IPS-18a (cell line): ENCODE measurements at regions not wholly inside any gene's neighbourhood (a gene's known extent, or its start where the extent isn't known, plus 50 kb on each side); places are given as distances from the start of the nearest gene placed in this dataset.
"Not testable (repeated sequence)": the region's sequence is repeated elsewhere in the genome, so short reads cannot be mapped to it uniquely, and the experiment has no call there.

Source experiments
- H3K27ac ChIP-seq: one replicate; pipeline ENCODE4 v1.5.1; 2013; ENCODE audit warnings: low read length
- H3K27me3 ChIP-seq: one replicate; pipeline ENCODE4 v1.6.1; 2013; ENCODE audit warnings: mild to moderate bottlenecking, low read length; ENCODE audit not compliant: control insufficient read depth, insufficient read depth
- H3K36me3 ChIP-seq: one replicate; pipeline ENCODE4 v1.6.1; 2013; ENCODE audit warnings: low read depth, low read length; ENCODE audit not compliant: control insufficient read depth
- H3K4me1 ChIP-seq: one replicate; pipeline ENCODE4 v1.6.1; 2013; ENCODE audit warnings: low read depth, low read length; ENCODE audit not compliant: control insufficient read depth
- H3K4me3 ChIP-seq: one replicate; pipeline ENCODE4 v1.5.1; 2013; ENCODE audit warnings: low read length
- H3K9ac ChIP-seq: one replicate; pipeline ENCODE4 v1.6.1; 2013; ENCODE audit warnings: mild to moderate bottlenecking, low read length, moderate library complexity
- H3K9me3 ChIP-seq: one replicate; pipeline ENCODE4 v1.6.1; 2013; ENCODE audit warnings: low read depth, low read length; ENCODE audit not compliant: control insufficient read depth

DNA sequence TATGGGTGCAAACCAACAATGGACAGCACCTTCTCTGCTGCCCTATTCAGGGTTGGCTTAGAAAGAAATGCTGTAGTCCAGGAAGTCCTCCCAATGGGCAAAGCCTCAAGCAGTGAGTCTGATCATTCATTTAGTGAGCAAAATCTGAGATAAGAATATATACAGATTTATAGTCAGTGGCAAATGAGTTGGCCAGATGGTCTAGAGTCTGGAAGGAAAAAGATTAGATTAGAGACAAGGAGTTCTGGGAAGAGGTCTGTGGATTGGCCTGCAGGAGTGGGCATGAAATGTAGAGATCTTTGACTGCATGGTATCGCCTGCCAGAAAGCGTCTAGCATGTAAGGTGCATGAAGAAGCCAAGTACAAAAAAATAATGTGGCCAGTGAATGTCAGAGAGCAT is 201.9 kb upstream of the PTER start:
- Histone ChIP-seq H3K36me3 (no peaks in the 10 kb centered on the region), H3K27ac (no peak overlapping the region), H3K9me3 (peaks cover 3% of the 10 kb centered on the region), H3K27me3 (no peaks in the 10 kb centered on the region), H3K9ac (no peak overlapping the region), H3K4me3 (no peak overlapping the region), H3K4me1 (peaks cover 3% of the 10 kb centered on the region)

DNA sequence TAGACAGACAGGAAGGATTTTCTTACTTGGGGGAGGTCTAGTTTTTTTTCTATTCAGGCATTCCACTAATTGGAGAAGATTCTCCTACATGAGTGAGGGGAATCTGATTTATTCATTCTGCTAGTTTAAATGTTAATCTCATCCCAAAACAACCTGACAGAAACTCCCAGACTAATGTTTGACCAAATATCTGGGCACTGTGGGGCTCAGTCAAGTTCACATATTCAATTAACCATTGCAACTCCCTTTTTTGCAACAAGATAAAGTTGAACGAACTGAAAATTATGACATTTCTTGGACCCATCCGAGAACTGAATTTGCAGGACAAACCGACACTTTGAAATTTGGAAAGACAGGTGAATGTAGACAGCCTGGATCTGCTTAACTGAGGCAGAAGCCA is 194.4 kb upstream of the PTER start:
- H3K9ac ChIP-seq = no peak overlapping the region
- peak overlapping the region; percentile 1 for H3K27ac ChIP-seq
- H3K4me3 ChIP-seq = peak overlapping the region; percentile 12
- H3K4me1 ChIP-seq = peaks cover 17% of the 10 kb centered on the region
- peaks cover 8% of the 10 kb centered on the region for H3K9me3 ChIP-seq
- no peaks in the 10 kb centered on the region for H3K27me3 ChIP-seq
- no peaks in the 10 kb centered on the region for H3K36me3 ChIP-seq

DNA sequence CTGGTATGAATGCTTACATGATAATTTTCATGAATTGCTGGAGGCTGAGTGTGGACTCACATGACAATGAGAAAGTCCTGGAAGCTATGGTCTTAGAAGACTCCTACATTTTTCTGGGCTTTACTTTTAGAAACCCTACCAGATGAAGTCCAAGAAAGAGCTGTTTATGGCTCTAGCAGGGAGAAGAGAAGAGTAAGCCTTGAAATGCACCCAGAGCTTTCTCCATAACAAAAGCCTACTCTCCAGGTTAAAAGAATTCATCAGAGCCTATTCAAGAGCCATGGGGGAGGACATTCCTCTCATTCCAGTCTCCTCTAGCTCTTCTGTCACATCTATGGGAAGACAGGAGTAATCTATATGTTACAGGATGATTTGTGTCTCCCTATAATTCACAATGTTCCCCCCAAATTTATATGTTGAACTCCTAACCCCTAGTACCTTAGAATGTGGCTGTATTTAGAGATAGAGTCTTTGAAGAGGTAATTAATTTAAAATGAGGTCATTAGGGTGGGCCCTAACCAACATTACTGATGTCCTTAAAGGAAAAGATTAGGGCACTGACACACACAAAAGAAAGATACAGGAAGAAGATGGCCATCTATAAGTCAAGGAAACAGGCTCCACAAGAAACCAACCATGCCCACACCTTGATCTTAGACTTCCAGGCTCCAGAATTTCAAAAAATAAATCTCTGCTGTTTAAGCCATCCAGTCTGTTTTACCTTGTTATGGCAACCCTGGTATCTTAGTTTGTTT is 193.8 kb upstream of the PTER start:
- peaks cover 17% of the 10 kb centered on the region for H3K4me1 ChIP-seq
- H3K4me3 ChIP-seq = peak overlapping the region; percentile 12
- peak overlapping the region; percentile 17 for H3K27ac ChIP-seq
- H3K9ac ChIP-seq = no peak overlapping the region
- H3K36me3 ChIP-seq = no peaks in the 10 kb centered on the region
- H3K9me3 ChIP-seq = peaks cover 8% of the 10 kb centered on the region
- H3K27me3 ChIP-seq = no peaks in the 10 kb centered on the region

- H3K9me3 ChIP-seq, H3K27me3 ChIP-seq, H3K4me1 ChIP-seq, H3K9ac ChIP-seq, H3K4me3 ChIP-seq, H3K27ac ChIP-seq, H3K36me3 ChIP-seq: not testable (repeated sequence)
Observed at GRCh38 chr10:16250136-16250535, 186.7 kb upstream of the PTER start.

DNA sequence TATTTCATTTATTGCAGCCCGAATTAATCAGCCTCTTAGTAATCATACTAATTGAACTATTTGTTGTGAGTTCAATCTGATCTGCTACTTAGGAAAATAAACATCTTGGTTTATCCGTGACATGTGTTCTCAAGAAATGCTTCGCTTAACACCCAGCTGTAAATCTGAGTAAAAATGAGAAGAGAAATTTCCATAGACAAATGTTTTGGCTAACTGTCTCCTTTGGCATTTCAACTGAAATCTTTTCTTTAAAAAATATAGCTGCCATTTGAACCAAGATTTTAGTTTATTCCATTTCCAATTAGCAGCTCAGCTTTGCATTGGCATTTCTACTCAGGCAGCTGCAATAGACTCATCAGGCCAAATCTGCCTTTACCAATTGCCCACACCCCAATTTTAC is 180.5 kb upstream of the PTER start:
- H3K4me1 ChIP-seq = no peaks in the 10 kb centered on the region
- no peaks in the 10 kb centered on the region for H3K27me3 ChIP-seq
- H3K4me3 ChIP-seq = no peak overlapping the region
- no peaks in the 10 kb centered on the region for H3K36me3 ChIP-seq
- no peak overlapping the region for H3K9ac ChIP-seq
- no peaks in the 10 kb centered on the region for H3K9me3 ChIP-seq
- H3K27ac ChIP-seq = no peak overlapping the region

- Histone ChIP-seq H3K4me1 (no peaks in the 10 kb centered on the region), H3K9me3 (no peaks in the 10 kb centered on the region), H3K27ac (no peak overlapping the region), H3K27me3 (no peaks in the 10 kb centered on the region), H3K4me3 (no peak overlapping the region), H3K36me3 (no peaks in the 10 kb centered on the region), H3K9ac (no peak overlapping the region)
Observed at GRCh38 chr10:16258291-16259040, 178.3 kb upstream of the PTER start.

DNA sequence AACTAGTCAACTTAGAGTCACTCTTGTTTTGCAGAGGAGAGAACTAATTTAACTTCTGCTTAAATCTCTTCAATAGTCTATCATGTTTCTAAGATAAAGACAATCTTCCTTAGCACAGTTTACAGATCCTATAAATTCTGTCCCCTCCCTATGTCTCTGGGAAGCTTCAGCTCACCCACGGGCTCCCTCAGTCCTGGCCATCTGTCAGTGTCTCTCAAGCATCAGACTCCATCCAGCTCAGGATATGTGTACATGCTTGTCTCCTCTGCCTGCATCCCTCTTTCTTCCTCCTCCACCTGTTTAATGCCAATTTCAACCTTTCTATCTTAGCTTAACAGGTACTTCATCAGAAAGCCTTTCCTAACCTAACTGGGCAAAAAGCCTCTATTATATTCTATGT is 177.1 kb upstream of the PTER start:
- H3K9me3 ChIP-seq = no peaks in the 10 kb centered on the region
- H3K36me3 ChIP-seq = no peaks in the 10 kb centered on the region

GRCh38 chr10:16260388-16260787 is 176.4 kb upstream of the PTER start:
- no peak overlapping the region for H3K27ac ChIP-seq
- H3K4me3 ChIP-seq = no peak overlapping the region
- no peaks in the 10 kb centered on the region for H3K9me3 ChIP-seq

More for the DNA sequence above, 177.1 kb upstream of the PTER start:
- Histone ChIP-seq H3K27me3 (no peaks in the 10 kb centered on the region), H3K9ac (no peak overlapping the region), H3K27ac (no peak overlapping the region), H3K4me1 (no peaks in the 10 kb centered on the region), H3K4me3 (no peak overlapping the region)

GRCh38 chr10:16271571-16271970 is 165.2 kb upstream of the PTER start:
- H3K36me3 ChIP-seq = no peaks in the 10 kb centered on the region
- H3K4me3 ChIP-seq = no peak overlapping the region
- H3K4me1 ChIP-seq = no peaks in the 10 kb centered on the region
- no peaks in the 10 kb centered on the region for H3K9me3 ChIP-seq
- no peak overlapping the region for H3K9ac ChIP-seq
- no peak overlapping the region for H3K27ac ChIP-seq
- no peaks in the 10 kb centered on the region for H3K27me3 ChIP-seq

More at GRCh38 chr10:16260388-16260787, 176.4 kb upstream of the PTER start:
- no peak overlapping the region for H3K9ac ChIP-seq
- no peaks in the 10 kb centered on the region for H3K4me1 ChIP-seq
- H3K36me3 ChIP-seq = no peaks in the 10 kb centered on the region
- no peaks in the 10 kb centered on the region for H3K27me3 ChIP-seq

DNA sequence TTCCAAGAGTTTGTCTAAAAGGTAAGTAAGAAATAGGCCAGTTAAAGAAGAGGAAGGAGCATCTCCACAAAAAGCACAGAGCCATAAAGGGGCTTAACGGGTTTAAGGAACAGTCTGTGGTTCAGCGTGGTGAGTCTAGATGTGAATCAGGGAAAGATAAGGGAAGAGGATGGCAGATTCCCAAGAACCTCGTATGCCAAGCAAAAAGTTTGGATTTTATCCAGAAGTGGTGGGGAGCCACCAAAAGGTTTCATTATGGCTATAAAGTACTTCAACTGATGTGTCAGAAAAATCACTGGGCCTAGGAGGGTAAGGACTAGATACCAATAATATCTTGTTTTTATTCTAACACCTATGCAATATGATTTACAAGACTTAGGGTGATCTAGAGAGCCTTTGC is 161.9 kb upstream of the PTER start:
- Histone ChIP-seq H3K27ac (no peak overlapping the region), H3K9ac (no peak overlapping the region), H3K36me3 (no peaks in the 10 kb centered on the region), H3K27me3 (no peaks in the 10 kb centered on the region), H3K4me1 (no peaks in the 10 kb centered on the region), H3K4me3 (no peak overlapping the region), H3K9me3 (no peaks in the 10 kb centered on the region)

DNA sequence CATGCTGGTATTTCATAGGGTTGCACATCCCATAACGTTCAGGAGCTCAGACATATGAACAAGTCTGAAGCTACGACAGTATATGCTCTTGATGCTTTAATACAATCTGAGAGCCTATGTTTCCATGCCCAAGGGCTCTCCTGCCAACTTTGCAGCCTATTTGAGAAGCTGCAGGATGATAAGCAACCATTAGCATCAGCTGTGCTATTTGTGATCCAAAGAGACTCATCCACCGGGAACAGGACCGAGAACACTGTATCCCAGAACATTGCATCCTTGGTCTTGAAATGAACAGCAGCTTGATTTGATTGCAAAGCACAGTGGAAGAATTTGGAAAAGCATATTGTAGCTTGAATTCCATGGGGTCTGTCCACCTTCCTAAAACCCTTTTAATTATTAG is 156.2 kb upstream of the PTER start:
- H3K9me3 ChIP-seq = no peaks in the 10 kb centered on the region
- H3K4me1 ChIP-seq = no peaks in the 10 kb centered on the region
- H3K36me3 ChIP-seq = no peaks in the 10 kb centered on the region
- no peaks in the 10 kb centered on the region for H3K27me3 ChIP-seq
- no peak overlapping the region for H3K27ac ChIP-seq
- H3K9ac ChIP-seq = no peak overlapping the region
- H3K4me3 ChIP-seq = no peak overlapping the region

DNA sequence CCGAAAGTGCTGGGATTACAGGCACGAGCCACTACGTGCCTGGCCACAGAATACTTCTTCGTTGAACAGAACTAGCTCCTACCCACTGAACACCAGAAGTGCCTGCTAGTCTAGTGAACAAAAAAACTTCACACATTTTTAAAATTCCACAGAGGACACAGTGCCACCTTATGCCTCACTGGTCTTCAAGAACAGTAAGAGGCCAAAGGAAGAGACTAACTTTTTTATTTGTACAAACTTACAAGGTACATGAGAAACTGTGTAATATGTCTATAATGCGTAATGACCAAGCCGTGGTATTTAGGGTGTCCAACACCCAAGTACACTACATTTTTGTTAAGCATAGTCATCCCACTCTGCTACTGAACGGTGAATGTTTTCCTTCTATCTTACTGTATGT is 144.4 kb upstream of the PTER start:
- Histone ChIP-seq H3K9me3 (no peaks in the 10 kb centered on the region), H3K4me1 (no peaks in the 10 kb centered on the region), H3K27ac (no peak overlapping the region), H3K36me3 (no peaks in the 10 kb centered on the region), H3K4me3 (no peak overlapping the region), H3K27me3 (no peaks in the 10 kb centered on the region), H3K9ac (no peak overlapping the region)
